K562 (cell line): ENCODE measurements at regions not wholly inside any gene's neighbourhood (a gene's known extent, or its start where the extent isn't known, plus 50 kb on each side); places are given as distances from the start of the nearest gene placed in this dataset.

Source experiments
- ATAC-seq: fragments of 200-7000 bp; cut with Tn5 transposase; 3 replicates; pipeline ENCODE4 v1.9.1; 2020; ENCODE audit warnings: moderate library complexity
- BruUV-seq: library from RNA; stranded (reverse); fragments of 400-500 nt; replicated peaks from 2 replicates; lab custom pipeline; 2021; lab: Mats Ljungman, UMichigan
- CTCF ChIA-PET: fragments of 300-600 bp; formaldehyde crosslinking; extraction: SDS; loops from one replicate; lab custom pipeline; 2021; ENCODE audit warnings: low intra/inter-chr PET ratio; lab: Yijun Ruan, JAX
- POLR2A ChIA-PET: fragments of 300-600, 350-650 bp; sonication (Branson Sonifier 250); formaldehyde crosslinking; extraction: SDS; loops from one replicate; lab custom pipeline; 2021; ENCODE audit warnings: antibody characterized with exemption, inconsistent platforms; lab: Yijun Ruan, JAX
- DNase-seq, 4 experiments: peaks; one replicate each; pipeline versions ENCODE4 v3.0.0 to v3.0.0-alpha.2; 2011 to 2018; ENCODE audit warnings: low spot score in 3 of 4, mixed read lengths in 3 of 4; ENCODE audit errors: extremely low read depth in 1 of 4
- FAIRE-seq: peaks from 2 replicates; lab custom pipeline; 2011; peaks lifted over from hg19 to GRCh38; lab: Jason Lieb, UNC
- H2AFZ ChIP-seq: 2 replicates; pipeline ENCODE4 v1.6.0; 2011; ENCODE audit warnings: low read depth, low read length, control low read depth, inconsistent platforms
- H3K27ac ChIP-seq: fragments of 200-600 bp; 3 replicates; pipeline ENCODE4 v1.8.0; 2011; ENCODE audit warnings: low read depth, mild to moderate bottlenecking, control low read depth, inconsistent platforms, low read length, moderate library complexity, mixed read lengths; ENCODE audit errors: extremely low read depth
- H3K27me3 ChIP-seq, 2 experiments: fragments of 300-600 bp in 1 of 2; 2 replicates in 1 of 2; 3 replicates in 1 of 2; pipeline versions ENCODE4 v1.6.0 to v1.8.0; 2011; ENCODE audit warnings: inconsistent platforms in 2 of 2, low read length in 2 of 2, mild to moderate bottlenecking in 1 of 2, mixed read lengths in 1 of 2, moderate library complexity in 1 of 2; ENCODE audit not compliant: control insufficient read depth in 2 of 2, insufficient read depth in 2 of 2
- H3K36me3 ChIP-seq: fragments of 300-600 bp; 3 replicates; pipeline ENCODE4 v1.8.0; 2011; ENCODE audit warnings: mild to moderate bottlenecking, low read length, inconsistent platforms; ENCODE audit not compliant: control insufficient read depth, insufficient read depth
- H3K4me1 ChIP-seq, 2 experiments: fragments of 200-600 bp in 1 of 2; replicated peaks in 1 of 2; 2 replicates in 1 of 2; 3 replicates in 1 of 2; pipeline versions ENCODE4 v1.5.1 to v1.8.0; 2011; ENCODE audit warnings: inconsistent platforms in 2 of 2, low read length in 2 of 2, mild to moderate bottlenecking in 1 of 2, mixed read lengths in 1 of 2, moderate library complexity in 1 of 2; ENCODE audit not compliant: control insufficient read depth in 2 of 2, insufficient read depth in 2 of 2
- H3K4me2 ChIP-seq: 2 replicates; pipeline ENCODE4 v1.6.1; 2011; ENCODE audit warnings: low read length, control low read depth, inconsistent platforms, mixed read lengths; ENCODE audit not compliant: insufficient read depth
- H3K4me3 ChIP-seq: fragments of 200-600 bp; sonication (generic), shearing (Covaris generic); 2 replicates; pipeline ENCODE4 v1.5.1; 2016; ENCODE audit warnings: control low read depth, inconsistent platforms
- H3K79me2 ChIP-seq: fragments of 200-600 bp; 3 replicates; pipeline ENCODE4 v1.8.0; 2011; ENCODE audit warnings: low read length, inconsistent platforms; ENCODE audit not compliant: control insufficient read depth, insufficient read depth
- H3K9ac ChIP-seq, 2 experiments: 2 replicates each; pipeline versions ENCODE4 v1.6.0 to v1.6.1; 2011; ENCODE audit warnings: low read depth in 2 of 2, low read length in 2 of 2, control low read depth in 1 of 2, inconsistent platforms in 1 of 2, mild to moderate bottlenecking in 1 of 2, mixed read lengths in 1 of 2; ENCODE audit not compliant: insufficient read depth in 1 of 2
- H3K9me1 ChIP-seq: one replicate; pipeline ENCODE4 v1.6.0; 2011; ENCODE audit warnings: inconsistent platforms, mild to moderate bottlenecking, low read length, moderate library complexity; ENCODE audit not compliant: control insufficient read depth, insufficient read depth
- H3K9me3 ChIP-seq: replicated peaks from 2 replicates; pipeline ENCODE4 v1.5.1; 2011; ENCODE audit warnings: low read depth, low read length, inconsistent platforms; ENCODE audit not compliant: control insufficient read depth, insufficient read depth
- H4K20me1 ChIP-seq: replicated peaks from 2 replicates; pipeline ENCODE4 v1.6.1; 2011; ENCODE audit warnings: low read length, inconsistent platforms, mixed read lengths; ENCODE audit not compliant: control insufficient read depth, insufficient read depth
- CCNT2 ChIP-seq: IDR thresholded peaks from 2 replicates; pipeline ENCODE4 v1.6.1; 2011; ENCODE audit warnings: borderline replicate concordance, low read depth, mild to moderate bottlenecking, moderate library complexity, mixed read lengths, low read length; ENCODE audit not compliant: insufficient read length; ENCODE audit errors: extremely low read depth
- ETV6 ChIP-seq, 3 experiments: fragments of 150-350 bp in 1 of 3; sonication (generic) in 1 of 3; formaldehyde crosslinking in 1 of 3; IDR thresholded peaks; 2 replicates each; pipeline versions ENCODE4 v1.6.1 to v1.8.0; 2014 to 2022; ENCODE audit warnings: borderline replicate concordance in 2 of 3, low read depth in 2 of 3, antibody characterized with exemption in 1 of 3, low read length in 1 of 3, mild to moderate bottlenecking in 1 of 3, missing genetic modification reagents in 1 of 3
- GTF2F1 ChIP-seq: IDR thresholded peaks from 2 replicates; pipeline ENCODE4 v1.6.1; 2011; ENCODE audit warnings: low read depth, low read length, improper control_type of control experiment
- HMGXB4 ChIP-seq: sonication (generic); formaldehyde crosslinking; IDR thresholded peaks from 2 replicates; pipeline ENCODE4 v1.8.1; 2023; ENCODE audit warnings: mild to moderate bottlenecking, missing genetic modification reagents
- KAT2B ChIP-seq: IDR thresholded peaks from one replicate; pipeline ENCODE4 v1.6.1; 2012; ENCODE audit warnings: low read depth, mild to moderate bottlenecking, control low read depth, inconsistent platforms, low read length, moderate library complexity
- MLX ChIP-seq, 2 experiments: fragments of 450-650 bp in 1 of 2; sonication (generic) in 1 of 2; formaldehyde crosslinking; conservative IDR thresholded peaks; 2 replicates each; pipeline versions ENCODE4 v1.4.0 to v1.8.1; 2020 to 2022; ENCODE audit warnings: mild to moderate bottlenecking in 1 of 2, missing genetic modification reagents in 1 of 2
- TRIM28 ChIP-seq: fragments of 450-650 bp; IDR thresholded peaks from 2 replicates; pipeline ENCODE4 v1.6.1; 2017
- in situ Hi-C: fragments of 300-500 bp; cut with MboI; formaldehyde crosslinking; loops from 4 replicates; pipeline ENCODE4 v1.15.0; 2018; ENCODE audit warnings: inconsistent platforms, mixed read lengths
- intact Hi-C: fragments of 100-400 bp; cut with micrococcal nuclease; formaldehyde crosslinking; loops from 2 replicates; pipeline ENCODE4 v1.14.2; 2022

DNA sequence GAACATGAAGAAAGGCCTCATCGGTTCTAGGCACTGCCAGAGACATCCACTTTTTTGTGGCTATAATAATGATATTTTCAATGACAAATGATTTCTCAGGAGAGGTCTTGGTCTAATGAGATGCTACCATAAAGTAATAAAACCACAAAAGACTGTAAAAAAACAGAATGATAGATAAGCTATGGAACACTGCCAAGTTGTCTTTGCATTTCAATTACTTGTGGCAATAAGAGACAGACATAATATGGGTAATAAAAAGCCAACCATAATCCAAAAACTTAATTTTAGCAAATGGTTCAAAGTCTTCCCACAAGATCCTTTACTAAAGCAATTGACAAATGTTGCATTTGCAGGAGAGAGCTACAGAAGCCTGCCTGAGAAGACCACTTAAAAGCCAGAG is 292.5 kb downstream of the ATPSCKMT start (continued):
- TF ChIP-seq CCNT2, result no peak
- no peak for TF ChIP-seq KAT2B

- Histone ChIP-seq H3K79me2 (no peaks in the 10 kb centered on the region), H3K4me1 (no peaks in the 10 kb centered on the region), H3K27me3 (no peaks in the 10 kb centered on the region; a peak in 1 of 5 replicates), H2AFZ (no peak overlapping the region), H3K4me2 (no peak overlapping the region), H3K36me3 (no peaks in the 10 kb centered on the region), H3K27ac (no peak overlapping the region)
- BruUV-seq, result no TSS peak
- CTCF ChIA-PET, result no interaction called here
- ATAC-seq, result no peak
- TF ChIP-seq TRIM28, result no peak
- no peak for TF ChIP-seq HMGXB4 (CRISPR knock-in tag)
- TF ChIP-seq ETV6 (IDR thresholded peaks at IDR 0.05; ENCODE audit: borderline replicate concordance in 1 of 2, low read depth in 2 of 2, low read length in 1 of 2), result no peak
- no peak for TF ChIP-seq ETV6 (CRISPR knock-in tag; IDR thresholded peaks at IDR 0.05; ENCODE audit: borderline replicate concordance)
- no peak for TF ChIP-seq GTF2F1
- no peak for TF ChIP-seq MLX (CRISPR knock-in tag; conservative IDR thresholded peaks at IDR 0.05)
- TF ChIP-seq, all 486 proteins: peak for 0
- in situ Hi-C loops (no loop called here), intact Hi-C loops (no loop called here)
- Histone ChIP-seq H4K20me1 (no peaks in the 10 kb centered on the region), H3K9me3 (no peaks in the 10 kb centered on the region), H3K9ac (no peak overlapping the region), H3K4me3 (no peak overlapping the region), H3K9me1 (no peaks in the 10 kb centered on the region)
- POLR2A ChIA-PET, result no interaction called here
- no peak for DNase-seq
- FAIRE-seq, result no peak
Observed at GRCh38 chr5:9956725-9957124, 293.0 kb downstream of the ATPSCKMT start.
